HPDE6-E6E7 (cell line): ENCODE measurements at regions not wholly inside any gene's neighbourhood (a gene's known extent, or its start where the extent isn't known, plus 50 kb on each side); places are given as distances from the start of the nearest gene placed in this dataset.
"Not testable (repeated sequence)": the region's sequence is repeated elsewhere in the genome, so short reads cannot be mapped to it uniquely, and the experiment has no call there.

ENCODE experiments used
- DNase-seq: peaks from one replicate; pipeline ENCODE4 v3.0.0; 2011; ENCODE audit warnings: missing footprints; ENCODE audit errors: extremely low spot score

DNA sequence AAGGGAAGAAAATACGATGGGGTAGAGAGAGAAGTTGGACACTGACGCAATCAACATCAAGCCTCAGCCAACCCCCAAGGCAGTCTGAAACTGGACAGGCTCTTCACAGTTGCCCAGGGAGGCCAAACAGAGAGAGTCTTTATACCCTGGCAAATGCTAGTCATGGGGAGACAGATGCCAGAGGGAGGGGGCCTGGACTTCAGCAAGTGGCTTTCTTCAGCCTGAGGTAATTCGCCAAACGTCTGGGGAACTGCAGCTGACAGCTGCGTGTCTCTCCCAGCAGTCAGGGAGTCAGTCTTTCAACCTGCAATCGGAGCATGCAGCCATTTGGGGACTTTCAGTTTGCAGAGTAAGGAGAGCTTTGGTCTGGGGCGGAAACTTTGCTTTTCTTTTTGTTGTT, 521.6 kb downstream of the TRIML1 start:
- DNase-seq = no peak

DNA sequence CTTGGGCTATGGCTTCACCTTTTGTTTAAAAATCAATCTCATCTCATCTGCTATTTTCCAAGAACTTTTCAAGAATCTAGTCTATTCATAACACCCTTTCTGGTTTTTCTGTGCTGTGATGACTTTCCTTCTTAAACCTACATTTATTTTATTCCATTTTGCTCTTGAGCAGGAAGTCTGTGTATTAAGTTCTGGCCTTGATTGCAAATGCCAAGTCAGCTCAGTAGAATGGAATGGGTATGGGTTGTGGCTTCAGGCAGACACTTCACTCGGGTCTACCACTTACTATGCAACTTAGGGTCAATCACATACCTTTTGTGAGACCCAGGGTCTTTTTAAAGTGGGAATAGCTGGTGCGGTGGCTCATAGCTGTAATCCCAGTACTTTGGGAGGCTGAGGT, 522.3 kb downstream of the TRIML1 start:
- DNase-seq = no peak

DNA sequence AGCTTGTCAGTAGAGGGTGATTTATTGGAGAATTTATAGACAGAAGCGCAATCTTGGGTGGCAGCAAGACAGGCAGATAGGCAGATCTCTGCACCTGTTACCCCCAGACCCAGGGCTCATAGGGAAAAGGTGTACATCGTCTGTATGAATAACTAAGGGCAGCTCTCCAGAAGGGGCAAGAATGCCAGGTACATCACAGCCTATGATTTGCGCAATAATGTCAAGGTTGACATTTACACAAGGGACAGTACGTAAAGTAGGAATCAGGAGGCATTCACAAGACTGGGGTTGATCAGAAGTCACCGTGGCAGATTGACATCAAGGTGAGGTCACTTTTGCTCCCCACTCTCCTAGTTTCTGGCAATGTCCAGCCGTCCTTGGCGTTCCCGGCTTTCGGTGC, 524.1 kb downstream of the TRIML1 start:
- DNase-seq = no peak

DNA sequence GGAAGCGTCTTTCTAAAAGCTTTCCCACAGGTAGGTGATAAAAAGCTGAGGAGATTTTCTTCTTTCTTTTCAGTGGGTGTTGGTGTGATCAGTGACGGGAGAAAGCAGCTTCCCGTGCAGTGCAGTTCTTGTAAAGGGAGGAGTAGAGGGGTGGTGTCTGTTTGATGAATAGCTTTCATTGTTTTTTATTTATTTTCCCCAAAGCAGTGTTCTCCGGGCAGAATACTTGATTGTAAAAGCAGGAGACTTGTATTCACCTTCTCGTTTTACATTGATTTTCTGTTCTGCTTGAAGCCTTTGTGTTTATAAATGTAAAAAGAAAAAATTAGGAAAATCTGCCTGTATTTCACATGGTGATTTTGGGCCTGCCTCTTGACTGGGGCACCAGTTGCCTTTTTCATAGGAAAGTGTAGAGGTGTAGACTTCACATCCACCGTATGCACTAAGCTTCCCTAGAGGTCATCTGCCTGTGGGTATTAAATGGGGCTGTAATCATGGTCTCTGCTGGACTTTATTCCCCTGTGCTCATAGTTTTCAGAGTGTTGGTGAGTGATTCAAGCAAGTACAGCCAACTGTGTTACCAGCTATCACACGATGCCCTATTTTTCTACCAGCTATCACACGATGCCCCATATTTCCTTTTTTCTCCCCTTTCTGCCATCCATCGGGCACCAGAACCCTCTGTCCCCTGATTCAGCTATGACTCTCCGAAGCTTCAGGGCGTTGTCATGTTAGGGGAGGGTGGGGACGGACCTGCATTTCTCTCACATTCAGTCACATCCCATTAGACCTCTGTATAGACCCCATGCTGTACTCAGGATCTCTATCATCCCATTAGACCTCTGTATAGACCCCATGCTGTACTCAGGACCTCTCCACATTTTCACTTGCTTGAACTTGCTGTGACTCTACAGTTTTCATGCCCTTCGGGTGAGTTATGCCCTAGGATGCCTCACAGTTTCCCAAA, 526.5 kb downstream of the TRIML1 start:
- DNase-seq = no peak

DNA sequence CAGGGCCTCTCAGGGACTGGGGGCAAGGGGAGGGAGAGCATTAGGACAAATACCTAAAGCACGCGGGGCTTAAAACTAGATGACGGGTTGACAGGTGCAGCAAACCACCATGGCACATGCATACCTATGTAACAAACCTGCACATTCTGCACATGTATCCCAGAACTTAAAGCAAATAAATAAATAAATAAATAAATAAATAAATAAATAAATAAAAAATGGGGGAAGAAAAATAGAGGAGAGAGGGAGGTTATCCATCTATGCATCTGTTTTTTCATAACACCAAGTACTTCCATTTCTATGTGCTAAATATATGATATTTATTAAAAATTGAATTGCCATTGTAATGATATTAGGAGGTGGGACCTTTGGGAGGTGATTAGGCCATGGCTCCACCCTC, 539.5 kb downstream of the TRIML1 start:
- not testable (repeated sequence) for DNase-seq

DNA sequence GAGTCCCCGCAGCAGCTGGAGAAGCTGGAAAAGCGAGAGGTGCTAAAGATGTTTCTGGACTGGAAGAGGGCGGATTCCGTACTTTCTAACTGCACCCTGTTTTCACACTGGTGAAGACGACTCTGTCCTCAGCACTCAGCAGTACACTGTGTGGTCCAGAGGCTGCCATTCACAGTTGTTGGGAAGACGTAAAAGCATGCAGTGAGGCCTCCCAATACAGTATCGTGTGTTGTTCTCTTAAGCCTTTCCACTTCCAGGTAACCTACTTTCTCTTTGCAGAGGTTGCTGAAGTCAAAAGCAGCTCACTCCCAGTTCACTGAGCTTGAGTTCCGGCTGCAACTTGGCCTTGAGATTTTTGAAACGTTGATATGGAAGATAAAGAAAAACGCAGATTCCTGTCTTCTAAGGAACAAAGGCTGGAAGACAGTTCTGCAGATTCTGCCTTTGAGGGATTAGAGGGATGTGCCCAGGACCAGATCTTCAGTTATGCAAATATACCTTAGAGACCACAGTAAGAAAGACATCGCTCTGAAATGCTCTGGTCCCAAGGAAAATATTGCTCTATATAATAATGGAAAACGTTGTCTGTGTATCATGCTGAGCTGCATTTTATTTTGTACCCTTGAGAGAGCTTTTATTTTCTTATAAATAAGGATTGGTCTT, 540.9 kb downstream of the TRIML1 start:
- DNase-seq = no peak

DNA sequence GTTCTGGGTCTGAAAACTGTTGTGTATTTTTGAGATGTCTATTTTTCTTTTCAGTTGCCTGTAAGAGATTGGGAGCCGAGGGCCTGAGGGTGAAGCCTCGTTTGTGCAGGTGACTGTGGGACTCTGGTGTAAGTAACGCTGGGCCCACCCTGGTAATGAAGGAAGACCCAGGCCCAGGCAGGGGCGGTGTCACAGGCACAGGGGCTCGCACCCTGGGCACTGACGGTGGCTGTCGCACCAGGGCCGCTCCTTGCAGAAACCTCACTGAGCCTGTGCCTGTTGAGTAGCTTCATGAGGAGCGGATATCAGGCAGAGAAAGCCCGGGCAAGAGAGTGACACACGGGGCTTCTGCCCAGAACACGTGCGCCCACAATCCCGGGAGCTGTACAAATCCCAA, 541.4 kb downstream of the TRIML1 start:
- no peak for DNase-seq

DNA sequence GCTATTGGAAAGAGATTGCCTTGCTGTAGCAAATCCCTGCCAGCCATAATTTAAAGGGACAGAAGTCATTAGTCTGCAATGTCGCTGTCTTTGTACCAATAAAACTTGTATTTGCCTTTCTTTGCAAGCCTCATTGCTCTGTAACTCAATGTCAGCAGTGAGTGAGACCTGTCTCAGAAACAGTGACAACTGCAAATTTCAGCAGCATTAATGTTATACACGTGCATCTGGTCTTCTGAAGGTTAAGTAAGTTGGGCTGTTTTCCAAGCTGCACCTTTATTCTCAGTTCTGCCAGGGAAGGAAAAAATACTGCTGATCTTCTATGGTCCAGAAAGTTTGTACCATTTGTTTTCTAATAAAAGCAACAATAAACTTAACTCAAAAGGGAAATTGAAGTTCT, 543.1 kb downstream of the TRIML1 start:
- DNase-seq = no peak

DNA sequence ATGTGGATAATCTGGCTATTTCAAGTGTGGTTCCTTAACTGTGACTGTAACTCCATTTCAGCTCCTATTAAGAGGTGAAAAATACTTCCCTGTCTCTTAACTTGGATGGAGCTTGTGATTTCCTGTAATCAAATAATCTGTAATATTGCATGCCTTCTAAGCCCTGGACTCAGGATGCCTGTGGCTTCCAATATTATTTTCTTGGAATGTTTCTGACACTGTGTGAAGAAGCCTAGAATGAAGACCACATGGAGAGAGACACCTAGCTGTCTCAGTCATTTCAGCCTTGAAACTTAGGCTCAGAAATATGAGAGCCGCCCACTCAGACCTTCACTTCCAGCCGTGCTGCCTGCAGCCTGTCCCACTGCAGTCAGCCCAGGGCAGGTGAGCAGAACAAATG, 544.3 kb downstream of the TRIML1 start:
- DNase-seq = no peak

DNA sequence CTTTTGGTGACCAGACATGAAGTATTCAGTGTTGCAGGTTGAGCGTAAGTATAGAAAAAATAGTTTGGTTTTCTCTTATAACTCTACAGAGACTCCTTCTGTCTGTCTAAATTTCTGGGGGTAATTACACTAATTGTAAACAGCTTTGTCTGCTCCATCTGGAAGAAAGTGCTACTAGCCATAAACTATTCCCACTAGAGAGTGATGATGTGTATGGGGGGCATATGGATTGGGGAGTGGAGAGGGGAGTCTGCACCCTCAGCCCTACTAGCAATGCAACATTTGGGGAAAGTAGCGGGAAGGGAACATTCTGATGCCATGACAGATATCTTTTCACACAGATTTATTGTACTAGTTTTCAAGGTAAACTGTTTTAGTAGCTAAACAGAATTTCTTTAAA, 549.7 kb downstream of the TRIML1 start:
- DNase-seq = no peak

DNA sequence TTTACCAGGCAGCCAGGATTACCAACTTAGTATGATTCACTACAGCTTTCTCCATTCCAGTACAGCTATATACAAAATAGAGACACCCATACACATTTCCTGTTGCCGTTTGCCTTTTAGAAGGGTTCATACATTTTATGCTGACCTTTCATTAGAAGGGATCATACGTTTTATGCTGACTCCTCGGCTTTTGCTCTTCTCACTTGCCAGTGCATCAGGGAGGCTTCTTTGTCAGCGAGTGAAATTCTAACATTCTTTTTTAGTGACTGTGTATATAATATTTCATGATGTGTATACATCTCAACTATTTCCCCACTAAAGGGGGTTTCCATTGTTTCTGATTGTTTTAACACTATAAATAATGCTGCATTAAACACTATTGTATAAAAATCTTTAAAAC, 552.6 kb downstream of the TRIML1 start:
- DNase-seq = peak; percentile 6

DNA sequence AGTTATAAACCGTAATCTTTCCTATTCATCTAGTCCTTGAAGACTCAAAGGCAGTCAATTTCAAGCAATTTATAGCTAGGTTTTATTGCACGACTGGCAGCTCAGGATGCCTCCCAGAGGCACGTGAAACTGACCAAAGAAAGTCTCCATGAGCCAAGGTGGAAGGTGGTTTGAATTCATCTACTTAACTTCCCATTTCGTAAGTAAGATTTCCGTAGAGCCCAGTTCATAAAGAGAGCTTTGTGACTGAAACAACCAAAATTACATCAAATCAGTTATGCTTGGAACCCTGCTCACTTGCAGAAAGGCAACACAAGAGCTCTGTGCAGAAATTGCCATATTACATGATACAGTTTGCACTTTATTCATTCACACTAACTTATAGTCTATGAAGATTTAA, 556.0 kb downstream of the TRIML1 start:
- no peak for DNase-seq

DNA sequence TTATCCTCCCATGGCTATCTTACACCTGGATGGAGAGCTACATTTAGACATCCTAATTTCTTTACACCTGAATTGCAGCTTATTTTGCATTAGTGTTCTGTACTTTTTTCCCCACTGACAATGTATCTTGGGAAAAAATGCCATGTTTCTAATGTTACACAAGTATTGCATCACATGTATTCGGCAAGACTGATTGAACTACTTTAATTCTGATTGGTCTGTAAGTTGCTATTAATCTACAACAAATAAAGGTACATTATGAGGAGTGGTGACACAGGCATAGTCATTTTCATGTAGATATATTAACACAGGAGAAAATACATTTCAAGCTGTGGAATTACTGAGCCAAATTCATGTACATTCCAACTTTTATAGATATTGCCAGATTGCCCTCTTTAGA, 558.0 kb downstream of the TRIML1 start:
- DNase-seq = no peak

DNA sequence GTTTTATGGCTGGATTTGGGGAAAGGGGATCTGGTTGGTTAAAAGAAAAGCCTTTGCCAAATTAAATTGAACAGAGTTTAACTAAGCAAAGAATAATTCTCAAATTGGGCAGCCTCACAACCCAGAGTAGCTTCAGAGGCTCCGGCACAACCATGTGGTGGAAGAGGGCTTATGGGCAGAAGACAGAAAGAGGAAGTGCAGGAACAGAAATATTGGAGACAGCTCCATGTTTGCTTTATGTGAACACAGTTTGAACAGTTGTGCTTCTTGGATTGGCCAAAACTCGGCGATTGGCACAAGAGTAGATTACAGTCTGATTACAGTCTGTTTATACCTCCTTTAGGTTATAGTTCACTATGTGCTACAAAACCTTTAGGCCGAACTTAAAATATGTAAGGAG, 562.7 kb downstream of the TRIML1 start:
- DNase-seq = no peak

DNA sequence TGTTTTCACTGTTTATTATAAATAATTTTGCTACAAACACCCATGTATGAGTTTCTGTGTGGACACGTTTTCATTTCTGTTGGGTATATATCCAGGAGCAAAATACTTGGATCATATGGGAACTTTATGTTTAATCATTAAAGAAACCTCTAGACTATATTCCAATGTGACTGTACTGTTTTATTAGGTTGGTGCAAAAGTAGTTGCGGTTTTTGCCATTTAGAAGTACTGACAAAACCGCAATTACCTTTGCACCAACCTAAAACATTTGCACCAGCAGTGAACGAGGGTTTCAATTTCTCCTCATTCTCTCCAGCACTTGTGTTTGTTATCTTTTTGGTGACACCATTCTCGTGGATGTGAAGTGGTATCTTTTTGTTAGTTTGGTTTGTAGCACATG, 565.0 kb downstream of the TRIML1 start:
- no peak for DNase-seq

DNA sequence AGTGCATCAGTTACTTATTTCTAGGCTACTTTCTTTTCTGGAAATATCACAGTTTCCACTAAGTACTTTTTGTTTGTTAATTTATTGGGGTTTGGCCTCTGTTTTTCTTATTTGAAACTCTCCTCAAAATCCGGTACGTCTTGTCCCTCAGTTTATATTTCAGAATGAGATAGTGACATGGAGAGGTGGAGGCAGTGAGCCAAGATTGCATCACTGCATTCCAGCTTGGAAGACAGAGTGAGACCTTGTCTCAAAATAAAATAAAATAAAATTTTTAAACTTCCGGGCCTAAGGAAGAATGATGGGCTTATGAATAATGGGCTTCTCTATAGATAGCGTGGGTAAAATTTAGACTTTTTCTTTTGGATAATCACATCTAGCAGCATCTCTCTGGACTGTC, 567.8 kb downstream of the TRIML1 start:
- no peak for DNase-seq

DNA sequence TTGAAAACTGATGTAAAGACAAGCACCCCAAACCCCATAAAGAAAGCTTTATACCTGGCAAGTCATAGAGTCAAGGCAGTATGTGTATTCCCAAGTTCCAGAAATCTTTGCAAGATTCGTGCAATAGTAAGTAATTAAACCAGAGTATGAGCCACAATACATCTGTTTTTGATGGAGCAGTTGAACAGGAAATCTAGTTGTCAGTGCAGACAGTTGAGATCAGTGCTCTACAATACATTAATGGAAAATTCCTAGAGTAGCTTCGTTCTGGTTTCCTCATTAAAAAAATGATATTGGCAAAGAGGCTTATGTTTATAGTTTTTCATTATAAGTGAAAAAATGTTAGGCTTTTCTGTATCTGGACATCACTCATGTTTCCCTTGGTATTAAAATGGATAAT, 575.3 kb downstream of the TRIML1 start:
- no peak for DNase-seq

DNA sequence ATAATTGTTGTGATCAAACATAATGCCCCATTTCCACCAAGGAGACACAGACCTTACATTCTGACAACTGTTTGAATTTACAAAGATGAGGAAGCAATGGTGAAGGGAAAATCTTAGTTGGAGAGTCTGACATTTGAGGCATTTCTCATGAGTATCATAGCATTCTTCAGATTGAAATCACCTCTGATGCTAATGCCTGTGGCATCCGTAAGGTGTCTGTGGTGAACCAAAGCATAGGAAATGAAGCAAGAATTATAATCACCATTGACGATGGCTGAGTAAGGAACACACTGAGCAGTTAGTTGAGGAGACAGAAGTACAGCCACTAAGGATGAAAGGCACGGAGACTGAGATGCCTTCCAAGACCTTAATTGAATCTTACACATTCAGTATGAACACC, 575.7 kb downstream of the TRIML1 start:
- DNase-seq = no peak

DNA sequence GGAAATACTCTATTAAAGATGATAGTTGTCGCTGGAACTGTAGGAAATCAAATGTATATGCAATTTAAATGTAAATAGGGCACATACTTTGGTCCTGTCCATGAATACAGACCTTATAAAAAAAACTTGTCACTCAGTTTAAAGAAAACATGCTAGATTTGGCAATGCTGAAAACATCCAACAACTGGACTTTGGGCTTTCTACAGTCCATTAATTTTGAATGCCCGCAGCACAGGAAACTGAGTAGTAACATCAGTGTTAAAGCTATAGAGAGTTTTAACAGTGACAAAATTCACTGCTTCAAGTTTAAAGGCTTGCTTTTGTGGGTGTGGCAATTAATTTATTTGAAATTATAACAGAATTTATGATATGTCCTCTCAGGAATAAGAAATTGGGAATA, 578.4 kb downstream of the TRIML1 start:
- DNase-seq = no peak

DNA sequence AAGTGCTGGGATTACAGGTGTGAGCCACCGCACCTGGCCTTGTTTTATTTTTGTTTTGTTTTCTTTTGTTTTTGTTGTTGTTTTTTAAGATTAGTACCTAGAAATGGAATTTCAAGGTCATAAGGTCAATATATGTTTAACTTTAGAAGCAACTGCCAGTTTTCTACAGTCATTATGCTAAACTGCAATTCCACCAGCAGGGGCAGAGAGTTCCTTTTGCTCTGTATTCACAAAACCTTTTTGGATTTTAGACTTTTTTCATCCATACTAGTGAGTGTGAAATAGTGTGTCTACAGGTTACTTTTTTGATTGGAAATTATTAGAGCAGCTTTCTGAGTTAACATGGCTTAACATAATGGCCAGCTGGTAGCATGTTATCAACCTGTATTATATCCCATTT, 580.6 kb downstream of the TRIML1 start:
- no peak for DNase-seq

DNA sequence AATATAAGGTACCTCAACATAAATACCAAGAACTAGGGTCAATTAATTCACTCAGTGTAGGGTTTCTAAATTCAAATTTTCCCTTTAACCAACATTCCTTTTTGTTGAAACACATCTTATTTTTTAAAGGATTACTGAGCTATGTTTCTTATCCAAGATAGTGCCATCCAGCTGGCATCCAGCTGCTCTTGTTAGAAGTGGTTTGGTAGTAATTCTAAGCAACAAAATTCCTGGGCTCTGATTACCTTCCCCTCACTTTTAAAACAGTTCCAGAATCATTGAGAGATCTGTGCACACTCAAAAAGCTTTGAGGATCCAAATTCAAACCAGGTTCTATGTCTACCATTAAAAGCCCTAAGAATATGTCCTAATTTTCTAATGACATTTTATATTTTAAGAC, 583.7 kb downstream of the TRIML1 start:
- no peak for DNase-seq

DNA sequence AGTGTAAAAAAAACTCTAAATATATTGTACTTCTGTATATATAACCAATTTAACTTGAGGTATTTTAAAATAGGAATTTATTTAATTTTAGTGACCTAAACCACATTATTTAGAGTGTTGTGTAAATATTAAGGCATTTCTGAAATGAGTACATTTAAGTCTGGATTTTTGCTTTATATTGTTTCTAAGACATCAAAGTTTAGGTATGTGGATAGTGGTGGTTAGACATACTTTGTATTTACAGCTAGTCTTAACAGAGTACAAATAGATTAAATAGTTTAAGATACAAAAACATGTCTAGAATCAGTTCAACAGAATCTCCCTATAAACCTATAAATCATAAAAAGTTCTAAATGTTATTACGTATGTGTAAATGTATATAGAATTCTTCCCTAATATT, 588.5 kb downstream of the TRIML1 start:
- no peak for DNase-seq

DNA sequence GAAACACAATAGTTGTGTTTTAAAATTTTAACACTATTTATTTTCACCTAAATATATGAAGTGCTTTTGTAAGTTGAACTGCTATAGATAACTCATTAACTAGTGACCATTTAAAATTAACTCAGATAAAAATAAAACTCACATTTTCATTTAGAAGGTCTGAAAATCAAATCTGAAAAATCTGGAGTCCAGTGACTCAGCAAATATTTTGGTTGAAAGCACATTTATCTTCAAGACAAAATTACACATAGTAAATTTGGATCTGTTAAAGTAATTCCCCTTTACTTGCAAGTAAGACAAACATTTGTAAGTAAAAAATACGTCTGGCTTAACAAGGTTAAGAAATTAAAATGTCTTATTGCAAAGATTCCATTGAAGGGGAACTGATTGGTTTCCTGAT, 589.1 kb downstream of the TRIML1 start:
- DNase-seq = no peak
